HUES6 (cell line): ENCODE measurements at regions not wholly inside any gene's neighbourhood (a gene's known extent, or its start where the extent isn't known, plus 50 kb on each side); places are given as distances from the start of the nearest gene placed in this dataset.

Experiments
- H3K27ac ChIP-seq: 2 replicates; pipeline ENCODE4 v1.7.0; 2013; ENCODE audit warnings: low read depth, mild to moderate bottlenecking, low read length, inconsistent platforms
- H3K27me3 ChIP-seq: 2 replicates; pipeline ENCODE4 v1.6.1; 2013; ENCODE audit warnings: low read length; ENCODE audit not compliant: control insufficient read depth, insufficient read depth
- H3K36me3 ChIP-seq: 2 replicates; pipeline ENCODE4 v1.6.1; 2013; ENCODE audit warnings: low read length; ENCODE audit not compliant: control insufficient read depth, insufficient read depth
- H3K4me1 ChIP-seq: 2 replicates; pipeline ENCODE4 v1.6.1; 2013; ENCODE audit warnings: low read length; ENCODE audit not compliant: control insufficient read depth, insufficient read depth
- H3K4me3 ChIP-seq: 2 replicates; pipeline ENCODE4 v1.5.1; 2013; ENCODE audit warnings: low read depth, low read length
- H3K9ac ChIP-seq: one replicate; pipeline ENCODE4 v1.6.1; 2013; ENCODE audit warnings: mild to moderate bottlenecking, low read length
- H3K9me3 ChIP-seq: 2 replicates; pipeline ENCODE4 v1.6.1; 2013; ENCODE audit warnings: low read depth, low read length; ENCODE audit not compliant: control insufficient read depth, insufficient read depth

DNA sequence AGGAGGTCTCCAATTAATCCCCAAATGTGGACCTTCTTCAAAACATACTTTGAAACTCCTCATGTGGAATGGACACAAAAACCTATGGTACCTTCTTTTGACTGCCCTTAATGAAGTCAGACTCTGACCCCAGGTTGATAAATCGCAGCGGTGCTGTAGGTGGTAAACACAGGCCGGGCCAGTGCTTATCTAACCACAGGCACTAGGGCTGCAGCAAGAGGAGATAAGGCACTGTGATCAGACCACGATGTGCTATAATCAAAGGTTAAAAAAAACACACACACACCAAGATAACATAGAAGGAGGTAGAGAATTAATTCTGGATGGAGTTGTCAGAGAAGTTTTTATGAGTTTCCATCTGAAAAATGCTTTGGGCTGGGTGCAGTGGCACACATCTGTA is 52.3 kb upstream of the SIPA1L2 start:
- no peaks in the 10 kb centered on the region for H3K9me3 ChIP-seq
- no peak overlapping the region for H3K27ac ChIP-seq
- H3K4me3 ChIP-seq = no peak overlapping the region
- no peak overlapping the region for H3K9ac ChIP-seq
- H3K27me3 ChIP-seq = no peaks in the 10 kb centered on the region
- no peaks in the 10 kb centered on the region for H3K4me1 ChIP-seq
- no peaks in the 10 kb centered on the region for H3K36me3 ChIP-seq

DNA sequence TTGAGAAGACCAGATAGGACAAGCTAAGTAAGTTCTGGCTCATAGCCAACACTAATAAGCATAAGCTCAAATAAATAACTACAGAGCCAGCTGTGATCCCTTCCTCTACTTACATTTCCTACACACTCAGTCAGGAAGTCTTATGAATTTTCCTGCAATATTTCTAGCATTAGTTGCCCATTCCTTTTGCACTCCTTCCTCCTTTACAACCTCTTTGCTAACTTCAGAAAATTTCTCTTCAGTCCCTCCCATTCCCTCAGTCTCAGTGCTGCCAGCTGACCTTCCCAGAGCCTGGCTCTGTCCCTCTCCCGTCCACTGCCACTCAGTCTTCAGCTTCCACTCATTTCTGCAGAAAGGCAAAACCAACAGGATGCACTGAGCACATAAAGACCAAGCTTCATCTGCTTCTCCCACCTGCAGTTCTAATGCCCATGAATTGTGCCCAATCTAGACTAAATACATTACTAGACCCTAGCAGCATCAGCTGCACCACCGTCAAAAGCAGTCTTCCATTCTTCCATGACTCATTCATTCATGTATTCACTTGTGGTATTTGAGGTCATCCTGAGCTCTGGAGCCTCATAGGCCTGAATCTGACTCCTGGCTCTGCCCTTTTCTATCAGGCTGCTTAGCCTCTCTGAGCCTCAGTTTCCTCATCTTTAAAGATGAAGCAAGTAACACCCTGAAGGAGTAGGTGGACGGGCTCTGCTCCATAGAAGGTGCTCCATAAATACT is 54.6 kb upstream of the SIPA1L2 start:
- Histone ChIP-seq H3K27me3 (no peaks in the 10 kb centered on the region), H3K9me3 (no peaks in the 10 kb centered on the region; the same call in 1 of the 2 replicates), H3K4me1 (no peaks in the 10 kb centered on the region), H3K27ac (no peak overlapping the region), H3K9ac (no peak overlapping the region), H3K4me3 (no peak overlapping the region), H3K36me3 (no peaks in the 10 kb centered on the region)

- Histone ChIP-seq H3K9me3 (no peaks in the 10 kb centered on the region; the same call in 1 of the 2 replicates), H3K4me3 (no peak overlapping the region), H3K4me1 (no peaks in the 10 kb centered on the region), H3K27ac (no peak overlapping the region), H3K9ac (no peak overlapping the region), H3K27me3 (no peaks in the 10 kb centered on the region), H3K36me3 (no peaks in the 10 kb centered on the region)
Observed at GRCh38 chr1:232686346-232686745, 56.4 kb upstream of the SIPA1L2 start.

GRCh38 chr1:232687304-232687703 is 57.4 kb upstream of the SIPA1L2 start:
- no peak overlapping the region for H3K9ac ChIP-seq
- no peak overlapping the region for H3K4me3 ChIP-seq
- H3K4me1 ChIP-seq = no peaks in the 10 kb centered on the region
- H3K9me3 ChIP-seq = no peaks in the 10 kb centered on the region; the same call in 1 of the 2 replicates
- no peak overlapping the region for H3K27ac ChIP-seq
- H3K27me3 ChIP-seq = no peaks in the 10 kb centered on the region
- H3K36me3 ChIP-seq = no peaks in the 10 kb centered on the region

GRCh38 chr1:232687728-232688127 is 57.8 kb upstream of the SIPA1L2 start:
- Histone ChIP-seq H3K4me3 (no peak overlapping the region), H3K9ac (no peak overlapping the region)

DNA sequence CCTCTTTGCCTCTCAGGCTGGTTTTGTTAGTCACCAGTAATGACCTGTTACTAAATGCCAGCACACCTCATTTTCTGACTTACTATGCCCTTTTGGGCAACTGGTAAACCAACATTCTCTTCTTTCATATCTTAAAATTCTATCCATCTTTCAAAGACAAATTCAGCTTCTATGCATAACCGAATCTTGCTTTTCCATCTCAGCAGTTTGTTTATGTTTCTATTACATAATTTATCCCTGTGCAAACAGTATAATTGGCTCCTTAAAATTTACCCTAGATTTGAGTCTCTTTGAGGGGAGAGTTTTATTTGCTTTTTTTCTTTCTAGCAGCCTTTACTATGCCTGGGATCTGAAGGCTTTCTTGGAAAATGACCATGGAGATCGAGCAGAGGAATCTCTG is 58.5 kb upstream of the SIPA1L2 start:
- H3K27ac ChIP-seq = no peak overlapping the region
- H3K4me1 ChIP-seq = no peaks in the 10 kb centered on the region
- no peaks in the 10 kb centered on the region; the same call in 1 of the 2 replicates for H3K9me3 ChIP-seq
- H3K4me3 ChIP-seq = no peak overlapping the region
- H3K9ac ChIP-seq = no peak overlapping the region
- no peaks in the 10 kb centered on the region for H3K36me3 ChIP-seq
- no peaks in the 10 kb centered on the region for H3K27me3 ChIP-seq

More at GRCh38 chr1:232687728-232688127, 57.8 kb upstream of the SIPA1L2 start:
- H3K9me3 ChIP-seq = no peaks in the 10 kb centered on the region; the same call in 1 of the 2 replicates
- no peaks in the 10 kb centered on the region for H3K27me3 ChIP-seq
- no peaks in the 10 kb centered on the region for H3K36me3 ChIP-seq
- H3K27ac ChIP-seq = no peak overlapping the region
- H3K4me1 ChIP-seq = no peaks in the 10 kb centered on the region

DNA sequence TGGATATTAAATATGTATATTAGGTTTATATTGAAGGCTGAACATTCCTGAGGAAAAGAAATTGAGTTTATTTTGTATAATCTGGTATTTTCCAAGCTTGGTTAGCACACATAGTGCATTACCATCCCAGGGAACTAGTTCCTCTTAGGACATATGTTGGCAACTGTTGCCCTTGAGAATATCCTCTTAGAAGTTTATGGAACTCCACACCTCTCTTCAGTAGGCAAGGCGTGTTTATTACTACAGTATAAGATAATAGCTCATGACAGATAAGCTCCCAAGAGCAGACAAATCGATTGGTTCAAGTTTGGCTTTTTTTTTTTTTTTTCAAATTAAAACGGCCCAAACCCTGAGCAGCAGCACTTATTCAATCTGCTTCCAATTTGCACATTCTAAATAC is 59.8 kb upstream of the SIPA1L2 start:
- H3K27ac ChIP-seq = no peak overlapping the region
- H3K9me3 ChIP-seq = no peaks in the 10 kb centered on the region; the same call in 1 of the 2 replicates
- no peaks in the 10 kb centered on the region for H3K36me3 ChIP-seq
- no peaks in the 10 kb centered on the region for H3K4me1 ChIP-seq
- no peaks in the 10 kb centered on the region for H3K27me3 ChIP-seq
- no peak overlapping the region for H3K4me3 ChIP-seq
- H3K9ac ChIP-seq = no peak overlapping the region

DNA sequence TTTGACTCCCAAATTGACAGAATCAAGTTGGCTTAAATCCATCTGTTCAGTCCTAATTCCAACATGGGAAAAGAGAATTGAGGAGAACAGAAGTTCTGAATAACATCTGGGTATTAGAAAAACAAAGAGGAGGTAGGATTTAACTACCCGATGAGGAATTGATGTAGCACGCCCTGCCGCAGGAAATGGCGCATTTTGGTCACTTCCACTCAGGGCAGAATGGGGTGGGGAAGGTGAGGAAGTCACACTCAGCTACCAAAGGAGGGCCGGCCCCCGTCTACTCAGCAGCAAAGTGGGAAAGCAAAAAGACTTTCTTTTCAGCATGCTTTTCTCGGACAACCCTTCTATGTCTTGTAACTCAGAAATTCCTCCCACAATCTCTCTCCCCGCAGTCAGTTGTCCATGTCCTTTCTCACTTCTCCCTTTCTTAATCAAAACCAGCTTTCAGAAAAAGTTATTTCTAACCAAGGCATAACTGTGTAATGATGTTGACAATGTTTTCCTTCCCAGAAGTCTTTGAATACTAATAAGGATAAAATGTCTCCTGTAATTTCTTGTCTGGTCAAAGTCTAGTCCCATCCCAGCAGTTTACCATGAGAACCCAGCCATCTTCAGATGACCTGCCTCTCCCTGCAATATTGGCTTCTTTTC is 60.5 kb upstream of the SIPA1L2 start:
- Histone ChIP-seq H3K9ac (no peak overlapping the region), H3K27me3 (no peaks in the 10 kb centered on the region), H3K4me3 (no peak overlapping the region), H3K4me1 (no peaks in the 10 kb centered on the region), H3K27ac (no peak overlapping the region), H3K36me3 (no peaks in the 10 kb centered on the region), H3K9me3 (no peaks in the 10 kb centered on the region; the same call in 1 of the 2 replicates)

DNA sequence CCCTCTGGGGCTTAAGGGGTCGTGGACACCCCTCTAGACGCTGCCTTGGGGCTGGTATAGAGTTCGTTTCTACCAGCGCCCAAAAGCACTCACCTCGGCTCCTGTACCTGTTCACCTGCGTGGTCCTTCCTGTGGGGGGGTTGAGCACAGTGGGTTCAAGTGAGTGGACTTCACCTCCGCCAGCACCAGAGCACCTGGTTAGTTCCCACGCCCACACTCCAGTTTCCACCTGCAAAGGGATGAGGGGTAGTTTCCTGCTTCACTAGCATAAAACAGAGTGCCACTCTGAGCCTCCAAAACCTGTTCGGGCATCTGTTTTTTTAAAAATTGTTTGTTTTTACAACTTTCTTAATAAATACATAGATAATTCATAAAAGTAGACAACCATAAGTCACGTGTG is 64.5 kb upstream of the SIPA1L2 start:
- Histone ChIP-seq H3K4me1 (no peaks in the 10 kb centered on the region), H3K9ac (no peak overlapping the region), H3K36me3 (no peaks in the 10 kb centered on the region), H3K4me3 (no peak overlapping the region), H3K27me3 (no peaks in the 10 kb centered on the region), H3K27ac (no peak overlapping the region), H3K9me3 (no peaks in the 10 kb centered on the region)

GRCh38 chr1:232695621-232696385 is 65.9 kb upstream of the SIPA1L2 start:
- Histone ChIP-seq H3K9me3 (no peaks in the 10 kb centered on the region), H3K9ac (no peak overlapping the region), H3K36me3 (no peaks in the 10 kb centered on the region), H3K27me3 (no peaks in the 10 kb centered on the region), H3K27ac (no peak overlapping the region), H3K4me3 (no peak overlapping the region), H3K4me1 (no peaks in the 10 kb centered on the region)

GRCh38 chr1:232696466-232696865 is 66.5 kb upstream of the SIPA1L2 start:
- no peaks in the 10 kb centered on the region for H3K9me3 ChIP-seq
- no peaks in the 10 kb centered on the region for H3K27me3 ChIP-seq
- H3K4me3 ChIP-seq = no peak overlapping the region
- no peaks in the 10 kb centered on the region for H3K36me3 ChIP-seq
- no peak overlapping the region for H3K27ac ChIP-seq
- H3K4me1 ChIP-seq = no peaks in the 10 kb centered on the region
- H3K9ac ChIP-seq = no peak overlapping the region
